ENCODE measurements at regions not wholly inside any gene's neighbourhood (a gene's known extent, or its start where the extent isn't known, plus 50 kb on each side); places are given as distances from the start of the nearest gene placed in this dataset.

DNA sequence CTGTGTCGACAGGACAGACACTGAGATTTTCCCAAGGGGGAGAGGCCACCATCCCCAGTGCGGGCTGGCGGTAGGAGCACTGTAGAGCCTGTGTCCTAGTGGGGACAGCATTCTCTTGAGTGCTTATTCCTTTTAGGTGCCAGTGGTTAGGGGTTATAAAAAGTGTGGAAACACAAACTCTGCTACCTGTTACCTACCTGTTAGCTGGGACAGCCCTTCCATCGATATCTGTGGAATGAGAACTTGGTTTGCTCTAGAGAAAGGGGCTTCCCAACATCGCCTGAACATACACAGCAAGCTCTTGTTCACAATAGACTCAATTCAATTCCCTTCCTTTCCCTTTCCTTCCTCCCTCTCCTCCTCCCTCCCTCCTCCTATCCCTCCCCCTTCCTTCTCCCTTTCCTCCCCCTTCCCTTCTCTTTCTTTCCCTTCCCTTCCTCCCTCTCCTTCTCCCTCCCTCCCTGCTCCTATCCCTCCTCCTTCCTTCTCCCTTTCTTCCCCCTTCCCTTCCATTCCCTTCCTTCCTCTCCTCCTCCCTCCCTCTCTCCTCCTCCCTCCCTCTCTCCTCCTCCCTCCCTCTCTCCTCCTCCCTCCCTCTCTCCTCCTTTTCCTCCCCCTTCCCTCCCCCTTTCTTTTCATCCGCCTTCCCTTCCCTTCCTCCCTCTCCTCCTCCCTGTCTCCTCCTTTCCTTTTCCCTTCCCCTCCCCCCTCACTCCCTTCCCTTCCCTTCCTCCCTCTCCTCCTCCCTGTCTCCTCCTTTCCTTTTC, 188.5 kb downstream of the URI1 start:
- no peak for DNase-seq

DNA sequence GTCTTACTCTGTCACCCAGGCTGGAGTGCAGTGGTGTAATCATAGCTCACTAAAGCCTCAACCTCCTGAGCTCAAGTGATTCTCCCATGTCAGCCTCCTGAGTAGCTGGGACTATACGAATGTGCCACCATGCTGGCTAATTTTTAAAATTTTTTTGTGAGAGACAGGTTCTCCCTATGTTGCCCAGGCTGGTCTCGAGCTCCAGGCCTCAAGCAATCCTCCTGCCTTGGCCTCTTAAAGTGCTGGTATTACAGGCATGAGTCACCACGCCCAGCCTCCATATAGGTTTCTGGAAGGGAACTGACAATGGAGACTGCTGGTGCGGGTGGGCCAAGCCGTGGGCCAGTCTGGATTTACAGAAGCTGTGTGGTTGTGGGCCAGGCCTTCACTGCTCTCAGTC, 189.2 kb downstream of the URI1 start:
- no peak for DNase-seq

DNA sequence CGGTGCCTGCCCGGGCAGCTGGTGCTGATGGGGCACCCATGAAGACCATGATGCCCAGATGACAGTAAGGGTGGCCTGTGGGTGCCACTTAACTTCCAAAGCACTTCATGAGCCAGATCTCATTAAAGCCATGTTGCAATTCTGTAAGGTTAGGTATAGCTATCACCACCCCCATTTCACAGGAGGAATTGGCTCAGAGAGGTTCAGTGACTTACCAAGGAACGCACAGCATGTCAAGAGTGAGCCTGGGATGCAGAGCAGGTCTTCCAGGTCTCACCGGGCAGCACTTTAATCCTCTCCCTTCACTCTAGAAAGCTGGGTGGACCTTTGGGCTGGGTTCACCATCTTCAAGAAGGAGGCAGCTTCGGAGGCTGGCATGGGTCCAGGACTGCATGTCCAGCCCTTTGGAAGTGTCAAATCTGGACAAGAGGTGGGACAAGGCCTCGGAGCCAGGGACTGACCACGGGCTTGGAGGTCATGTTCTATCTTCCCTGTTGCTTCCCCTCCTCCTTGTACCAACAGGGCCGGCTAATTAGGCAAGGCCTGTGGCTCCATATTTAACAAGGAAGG, 189.8 kb downstream of the URI1 start:
- no peak for DNase-seq

DNA sequence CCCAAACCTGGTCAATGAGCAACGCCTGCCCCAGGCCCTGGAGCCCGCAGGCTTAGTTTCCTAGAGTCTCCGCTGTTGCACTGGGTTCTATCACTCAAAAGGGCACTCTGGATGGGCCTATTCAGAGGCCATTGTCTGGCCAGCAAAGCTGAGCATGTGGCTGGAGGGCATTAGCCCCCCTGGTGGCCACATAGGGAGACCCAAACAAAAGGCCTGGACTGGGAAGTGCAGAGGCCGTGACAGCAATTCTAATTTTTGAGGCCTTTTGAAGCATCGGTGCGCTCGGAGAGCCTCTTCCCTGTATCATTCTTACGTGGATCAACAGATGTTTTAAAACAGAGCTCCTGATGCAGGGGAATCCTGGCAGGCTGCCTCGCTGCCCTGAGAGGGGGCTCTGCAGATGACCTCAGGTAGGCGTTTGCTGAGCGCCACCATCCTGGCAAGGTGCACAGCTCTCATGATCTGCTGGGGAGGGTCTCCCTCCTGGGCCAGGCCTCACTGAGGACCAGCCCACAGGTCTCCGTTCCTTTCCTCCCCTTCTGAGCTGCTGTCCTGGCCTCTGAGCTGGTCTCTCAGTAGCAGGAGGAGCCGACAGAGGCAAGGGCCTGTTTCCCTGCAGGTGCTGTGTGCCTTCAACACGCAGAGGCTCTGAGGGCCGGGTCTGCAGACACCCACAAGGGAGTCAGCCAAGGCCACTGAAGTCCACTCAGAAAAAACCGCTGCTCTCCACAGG, 190.5 kb downstream of the URI1 start:
- DNase-seq, result no peak

DNA sequence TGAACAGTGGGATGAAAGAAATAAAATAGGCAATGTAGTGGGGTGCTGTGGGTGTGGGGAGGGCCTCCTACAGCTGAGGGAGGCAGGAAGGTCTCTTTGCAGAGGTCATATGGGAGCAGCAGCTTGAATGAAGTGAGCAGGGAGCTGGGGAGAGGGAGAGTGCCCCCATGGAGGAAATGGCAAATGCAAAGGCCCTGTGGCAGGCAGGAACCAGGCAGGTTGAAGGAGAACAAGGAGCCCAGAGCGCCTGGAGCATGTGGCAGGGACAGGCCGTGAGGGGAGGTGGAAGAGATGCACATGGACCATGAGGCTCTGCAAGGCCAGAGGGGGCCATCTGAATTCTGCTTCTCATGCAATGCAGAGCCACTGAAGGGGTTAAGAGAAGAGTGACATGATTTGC, 191.8 kb downstream of the URI1 start:
- no peak for DNase-seq

DNA sequence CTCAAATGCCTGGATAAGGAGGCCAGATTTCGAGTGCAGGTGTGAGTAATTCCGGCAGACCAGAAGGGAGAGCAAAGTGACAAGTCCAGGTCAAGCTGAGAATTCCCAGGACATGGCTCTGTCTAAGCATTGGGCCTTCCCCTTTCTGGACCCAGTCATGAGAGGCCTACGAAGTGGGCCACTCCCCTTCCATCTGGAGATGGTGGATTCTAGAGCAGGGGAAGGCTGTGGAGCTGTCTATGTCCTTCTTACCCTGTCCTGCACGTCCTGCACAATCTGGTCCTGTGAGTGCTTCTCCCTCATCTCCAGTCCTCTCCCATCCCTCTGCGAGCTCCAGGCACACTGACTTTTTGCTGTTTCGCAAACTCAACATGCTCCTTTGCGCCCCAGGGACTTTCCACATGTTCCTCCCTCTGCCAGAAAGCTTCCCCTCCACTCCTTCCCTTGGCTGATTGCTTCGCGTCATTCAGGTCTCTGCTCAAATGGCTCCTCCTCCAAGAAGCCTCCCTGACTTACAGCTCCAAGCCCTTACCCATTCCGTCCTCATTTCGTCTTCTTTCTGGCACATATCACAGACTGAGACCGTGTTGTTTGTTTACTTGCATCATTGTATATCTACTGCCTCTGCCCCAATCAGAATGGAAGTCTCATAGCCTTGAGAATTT, 193.2 kb downstream of the URI1 start:
- no peak for DNase-seq

DNA sequence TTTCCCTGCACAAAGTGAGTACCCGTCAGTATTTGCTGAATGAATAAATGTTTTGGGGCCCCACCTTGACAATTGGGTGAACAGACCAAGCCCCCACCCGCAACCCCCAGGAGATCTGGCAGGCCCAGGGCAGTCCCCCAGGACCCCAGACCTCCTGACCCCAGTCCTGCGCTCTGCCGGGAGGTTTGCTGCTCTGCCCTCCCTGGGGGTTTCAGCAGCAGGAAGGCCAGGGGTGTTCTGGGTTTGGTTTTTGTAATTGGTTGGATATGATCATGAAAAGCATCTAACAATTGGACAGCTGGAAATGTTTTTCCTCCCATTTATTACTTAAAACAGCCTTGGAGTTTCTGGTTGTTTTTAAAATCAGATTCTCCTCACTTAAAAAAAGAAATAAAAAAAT, 193.8 kb downstream of the URI1 start:
- no peak for DNase-seq

DNA sequence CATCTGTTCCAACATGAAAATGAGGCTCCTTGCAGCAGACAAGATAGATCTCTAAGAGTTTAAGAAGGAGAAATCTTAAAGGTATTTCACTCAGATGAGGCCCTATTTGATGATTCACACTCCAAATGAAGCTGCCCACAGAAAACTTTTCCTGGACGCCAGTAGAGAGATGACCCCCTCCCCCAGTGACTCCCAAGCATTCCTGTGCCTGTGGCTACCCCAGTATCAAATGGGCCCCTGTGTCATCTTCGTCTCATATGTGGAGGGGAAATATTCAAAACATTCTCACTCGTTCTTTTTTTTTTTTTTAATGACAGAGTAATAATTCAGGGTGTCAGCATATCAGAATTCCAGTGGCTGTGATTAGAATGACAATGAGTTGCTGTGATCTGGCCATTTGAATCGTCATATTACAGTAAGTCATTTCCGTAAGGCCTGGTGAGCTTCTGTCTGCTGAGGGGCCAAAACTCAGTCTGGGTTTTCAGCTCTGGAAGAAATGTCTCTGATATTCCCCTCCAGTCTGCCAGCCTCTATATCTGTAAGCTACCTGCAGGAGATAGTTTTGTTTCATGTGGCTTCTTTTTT, 194.7 kb downstream of the URI1 start:
- no peak for DNase-seq

DNA sequence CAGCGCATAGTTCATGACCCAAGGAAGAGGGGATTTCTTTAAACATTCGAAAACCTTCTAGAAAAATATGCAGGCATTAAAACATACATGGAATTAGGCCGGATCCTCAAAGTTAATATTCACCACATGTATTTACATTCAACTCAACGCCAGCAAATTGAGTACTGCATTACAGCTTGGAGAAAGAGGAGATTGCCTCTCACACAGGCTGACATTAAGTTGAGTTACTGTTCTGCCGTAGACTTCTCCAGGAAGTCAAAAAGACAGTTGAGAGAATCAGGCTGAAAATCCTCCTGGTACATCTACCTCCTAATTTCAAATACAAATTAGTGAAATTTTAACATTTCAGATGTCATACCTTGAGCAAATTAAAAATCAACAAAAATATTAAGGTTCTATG, 195.7 kb downstream of the URI1 start:
- no peak for DNase-seq

DNA sequence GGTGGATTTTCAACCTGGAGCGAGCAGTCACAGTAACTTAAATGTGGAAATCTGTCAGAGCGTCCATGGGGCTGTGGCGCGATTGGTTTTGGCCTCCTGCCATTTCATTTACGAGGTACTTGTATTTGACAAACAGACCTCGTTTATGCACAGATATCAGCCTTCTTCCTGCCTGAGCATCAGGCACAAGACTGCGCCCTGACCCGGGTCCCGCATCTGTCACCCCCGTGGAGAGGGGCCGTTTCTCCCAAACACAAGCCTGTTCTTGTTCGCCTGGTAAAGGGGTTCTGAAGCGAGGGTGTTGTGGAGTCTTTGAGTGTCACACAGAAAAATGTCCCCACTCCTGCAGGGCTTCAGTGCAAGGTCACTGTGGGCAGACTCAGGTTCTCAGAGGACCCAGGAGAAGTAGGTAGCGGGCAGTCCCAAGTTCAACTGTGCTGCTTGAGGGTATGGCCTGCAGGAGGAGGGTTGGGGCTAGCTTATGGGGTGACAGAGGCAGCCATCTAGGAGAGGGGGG, 202.3 kb downstream of the URI1 start:
- peak; percentile 85 for DNase-seq

DNA sequence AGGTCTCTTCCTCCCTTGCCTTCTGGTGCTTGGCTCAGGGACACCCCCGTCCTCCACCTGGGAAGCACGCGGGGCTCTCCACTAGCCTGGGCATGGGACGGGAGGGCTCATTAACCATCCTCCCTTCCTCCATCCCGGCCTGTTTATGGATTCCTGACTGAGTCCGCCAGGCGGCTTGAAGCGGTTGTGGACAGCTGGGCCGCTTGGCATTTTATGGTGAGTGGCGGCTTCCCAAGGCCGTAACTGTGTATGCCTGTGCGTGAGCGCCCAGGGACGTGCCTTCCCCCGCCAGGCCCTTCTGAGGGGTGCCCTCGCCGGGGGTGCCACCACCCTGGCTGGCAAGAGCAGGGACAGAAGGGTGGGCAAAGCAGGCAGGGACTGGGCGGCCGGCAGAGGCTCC, 202.8 kb downstream of the URI1 start:
- no peak for DNase-seq

DNA sequence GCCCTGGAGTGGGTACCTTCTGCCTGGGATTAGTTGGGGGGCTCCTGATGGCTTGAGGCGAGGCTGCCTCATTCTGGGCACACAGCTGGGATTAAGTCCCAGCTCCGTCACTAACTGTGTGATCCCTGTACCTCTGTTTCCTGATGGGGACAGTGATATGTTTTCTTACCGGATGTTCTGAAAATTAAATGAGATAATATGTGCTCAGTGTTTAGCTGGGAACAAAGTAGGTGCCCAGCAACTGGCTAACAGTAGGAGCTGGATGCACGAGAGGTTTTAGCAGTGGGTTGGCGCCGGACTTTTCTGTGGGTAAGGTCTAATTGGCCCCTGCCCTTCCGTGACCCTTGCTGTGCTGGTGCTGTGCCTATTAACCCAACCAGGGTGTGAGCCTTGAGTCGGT, 203.4 kb downstream of the URI1 start:
- no peak for DNase-seq

DNA sequence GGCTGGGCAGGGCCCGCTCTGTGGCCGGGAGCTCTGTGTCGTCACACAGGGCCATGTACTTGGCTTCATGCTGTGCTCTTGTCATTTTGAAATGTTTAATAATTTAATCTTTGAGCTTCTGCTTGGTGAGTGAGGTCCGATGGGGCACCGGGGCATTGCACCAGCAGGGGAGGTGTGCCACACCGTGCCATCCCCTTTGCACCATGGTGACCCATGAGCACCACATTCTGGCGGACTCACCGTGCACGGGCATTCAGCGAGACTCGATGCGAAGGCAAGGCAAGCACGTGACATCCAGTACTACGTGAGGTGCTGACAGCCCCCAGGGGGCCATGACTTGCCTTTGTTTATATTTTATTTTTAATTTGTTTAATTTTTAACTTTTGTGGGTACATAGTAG, 204.3 kb downstream of the URI1 start:
- DNase-seq, result no peak

DNA sequence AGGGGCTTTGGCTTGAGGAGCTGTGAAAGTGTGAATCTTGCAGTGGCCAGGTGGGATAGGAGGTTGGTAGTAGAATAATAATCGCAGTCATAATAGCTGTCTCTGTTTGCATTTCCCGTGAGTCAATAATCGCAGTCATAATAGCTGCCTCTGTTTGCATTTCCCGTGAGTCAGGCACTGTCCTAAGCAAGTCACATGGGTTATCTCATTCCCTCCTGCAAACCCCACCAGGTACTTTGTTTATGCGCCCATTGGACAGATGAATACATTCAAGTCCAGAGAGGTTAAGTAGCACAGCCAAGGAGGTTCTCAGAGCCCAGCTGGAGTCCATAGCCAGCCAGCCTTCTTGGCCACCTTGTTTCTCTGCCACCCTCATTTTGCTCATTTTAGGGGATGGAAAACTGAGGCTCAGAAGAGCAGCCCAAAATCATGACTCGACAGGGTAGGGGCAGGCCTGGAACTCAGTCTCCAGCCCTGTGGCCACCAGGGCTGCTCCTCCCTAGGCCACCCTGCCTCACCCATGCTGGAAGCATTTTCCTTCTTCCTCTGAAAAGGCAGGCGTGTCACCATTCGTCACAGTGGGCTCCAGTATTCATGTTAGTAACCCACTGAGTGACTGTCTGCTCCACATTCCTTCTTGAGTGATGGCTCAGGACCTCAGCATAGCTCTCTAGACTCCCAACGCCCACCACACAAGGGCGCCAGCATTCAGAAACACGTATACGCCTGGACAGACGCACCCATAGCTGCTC, 206.2 kb downstream of the URI1 start:
- DNase-seq, result peak; percentile 11

DNA sequence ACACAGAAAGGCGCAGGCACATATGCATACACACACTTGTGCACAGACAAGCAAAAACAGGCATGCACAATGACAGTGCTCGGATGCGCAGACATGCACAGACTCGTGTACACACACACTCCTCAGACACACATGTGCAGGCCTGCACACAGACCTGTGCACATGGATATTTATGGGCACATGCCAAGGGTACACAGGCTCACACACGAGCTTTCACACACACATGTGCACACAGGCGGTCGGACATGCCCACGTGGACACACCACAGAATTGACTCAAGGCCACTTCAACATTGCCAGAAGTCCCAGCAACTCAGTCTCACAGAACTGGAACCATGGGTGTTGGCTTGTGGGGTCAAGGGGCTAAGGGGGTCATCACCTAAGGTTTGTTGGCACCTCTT, 206.8 kb downstream of the URI1 start:
- DNase-seq, result no peak

DNA sequence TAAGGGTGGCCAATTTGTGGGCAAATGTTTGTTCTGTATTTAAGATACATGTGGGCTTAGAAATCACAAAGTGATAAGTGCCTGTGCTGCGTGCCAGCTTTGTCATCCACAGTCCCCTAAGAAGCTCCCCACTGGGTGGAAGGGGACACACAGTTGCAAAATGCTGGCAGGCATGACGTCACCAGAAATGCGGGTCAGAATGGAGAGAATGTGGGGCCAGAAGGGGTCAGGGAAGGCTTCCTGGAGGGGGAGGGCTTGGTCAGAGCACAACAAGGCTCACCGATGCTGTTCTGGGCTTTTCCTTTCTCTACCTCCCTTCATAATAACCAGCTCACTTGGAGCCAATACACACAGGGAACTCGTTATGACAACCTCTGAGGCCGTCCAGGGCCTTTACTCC, 207.3 kb downstream of the URI1 start:
- DNase-seq, result no peak

DNA sequence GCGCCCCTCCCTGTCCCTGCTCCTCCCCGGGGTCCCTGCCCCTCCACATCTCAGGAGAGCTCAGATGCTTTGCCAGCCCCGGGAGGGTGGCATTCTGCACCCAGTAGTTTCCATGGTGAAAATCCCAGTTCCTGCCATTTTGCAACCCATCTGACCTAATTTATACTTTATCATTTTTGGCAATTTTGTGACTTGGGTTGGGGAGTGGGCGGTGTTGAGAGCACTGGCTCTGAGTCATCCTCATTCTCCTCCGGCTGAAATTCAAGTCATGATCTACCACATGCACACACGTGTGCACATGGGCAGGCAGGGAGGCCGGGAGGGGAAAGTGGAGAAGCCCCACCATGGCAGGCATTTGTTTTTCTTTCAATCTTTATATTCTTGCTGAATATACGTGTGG, 208.6 kb downstream of the URI1 start:
- DNase-seq, result no peak

DNA sequence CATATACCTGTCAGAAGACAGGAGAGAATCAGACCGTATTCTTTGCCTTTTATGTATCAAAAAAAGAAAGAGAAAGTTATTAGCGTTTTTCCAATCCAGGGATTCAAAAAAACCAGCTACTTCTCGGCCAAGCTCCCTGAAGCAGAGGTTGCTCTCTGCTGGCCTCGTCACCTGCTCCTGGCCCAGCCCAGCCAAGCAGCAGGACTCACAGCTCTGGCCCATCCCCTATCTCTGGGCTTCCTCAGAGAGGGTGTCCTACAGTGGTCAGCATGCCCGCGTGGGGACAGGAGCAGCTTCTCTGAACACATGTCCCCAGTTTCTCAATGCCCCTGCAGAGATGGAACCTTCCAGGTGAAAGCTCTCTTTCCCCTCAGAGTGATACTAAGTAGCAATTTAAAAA, 209.0 kb downstream of the URI1 start:
- no peak for DNase-seq

DNA sequence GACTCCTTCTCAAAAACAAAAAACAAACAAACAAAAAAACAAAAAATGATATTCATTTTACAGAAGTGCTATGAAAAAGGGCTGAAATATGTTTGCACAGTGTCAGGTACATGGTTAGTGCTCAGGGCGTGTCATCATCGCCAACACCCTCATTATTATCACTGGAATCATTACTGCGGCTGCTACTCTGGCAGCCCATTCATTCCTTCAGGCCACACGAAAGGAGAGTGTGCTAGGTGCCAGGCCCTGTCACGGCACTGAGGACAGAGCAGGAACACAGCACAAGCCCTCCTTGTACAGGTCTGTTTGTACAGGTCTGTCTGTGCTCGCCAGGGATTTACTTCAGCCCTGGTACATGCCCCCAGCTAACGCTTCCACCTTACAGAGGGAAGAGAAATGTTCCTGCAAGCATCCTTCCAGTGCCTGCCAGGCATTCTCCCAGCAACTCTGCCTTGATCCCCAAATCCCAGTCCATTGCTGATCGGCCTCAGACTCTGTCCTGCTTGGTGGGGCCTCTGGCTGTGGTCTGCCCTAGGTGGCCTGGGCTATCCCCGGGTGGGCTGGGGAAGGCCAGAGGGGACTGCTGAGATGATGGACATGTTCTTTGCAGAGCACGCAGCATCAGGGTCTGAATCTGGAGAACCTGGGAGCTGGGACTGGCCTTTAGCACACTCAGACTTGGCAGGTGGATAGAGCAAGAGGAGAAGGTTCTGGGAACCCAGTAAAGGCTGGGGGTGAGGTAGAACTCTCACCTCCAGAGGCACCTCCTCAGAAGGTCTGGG, 210.7 kb downstream of the URI1 start:
- DNase-seq, result no peak

DNA sequence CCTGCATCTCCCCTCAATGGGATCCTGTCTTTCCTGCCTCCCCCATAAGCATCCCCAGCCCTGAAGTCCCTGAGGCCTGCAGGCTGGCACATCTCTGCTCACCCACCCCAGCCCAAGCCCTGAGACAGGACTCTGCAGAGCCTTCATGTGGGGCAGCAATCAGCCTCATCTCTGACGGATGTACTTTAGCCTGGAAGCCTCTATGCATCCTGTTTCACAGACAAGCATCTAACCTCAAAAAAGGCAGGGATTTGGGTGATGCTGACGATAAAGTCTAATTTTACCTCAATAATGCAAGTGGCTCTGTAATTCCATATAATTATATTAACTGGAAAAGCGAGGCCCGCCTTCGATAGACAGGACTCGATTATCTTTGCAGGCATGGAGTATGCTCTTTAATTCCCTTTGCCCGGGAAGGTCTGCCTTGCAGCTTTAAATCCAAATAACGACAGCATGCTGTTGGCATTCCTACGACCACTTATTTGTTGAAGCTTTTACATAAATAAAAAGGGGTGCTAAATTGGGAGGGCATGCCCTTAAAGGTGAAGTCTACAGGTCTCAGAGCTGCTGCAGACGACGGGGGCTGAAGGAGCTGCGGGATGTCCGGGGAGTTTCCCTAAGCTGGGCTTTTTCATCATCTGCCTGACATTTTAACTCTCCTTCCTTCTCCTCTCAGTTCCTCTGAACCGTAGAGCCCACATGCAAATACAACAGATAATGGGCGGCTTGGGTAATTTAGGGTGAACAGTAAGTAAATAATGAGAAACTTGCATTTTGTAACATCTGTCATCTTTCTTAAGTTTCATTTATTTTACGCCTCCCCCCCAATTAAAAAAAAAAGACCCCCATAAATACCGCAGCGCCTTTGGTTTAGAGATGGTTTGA, 211.5 kb downstream of the URI1 start:
- DNase-seq, result no peak

DNA sequence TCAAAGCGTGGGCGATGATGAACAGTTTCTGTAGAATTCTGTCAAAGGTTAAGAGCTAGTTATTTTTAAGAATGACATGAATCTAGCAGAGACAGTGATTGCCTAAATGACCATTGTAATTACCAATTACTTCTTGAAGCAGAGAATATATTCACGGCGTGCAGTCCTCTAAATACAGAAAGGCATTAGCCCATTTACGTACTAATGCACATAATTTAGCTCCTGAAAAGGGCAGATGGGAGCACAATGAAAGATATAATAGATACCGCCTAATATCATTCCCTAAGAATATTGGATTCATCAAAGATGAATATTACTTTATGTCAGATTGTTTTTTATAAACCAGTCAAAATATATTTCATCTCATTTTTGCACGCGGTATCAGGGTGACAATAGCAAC, 212.4 kb downstream of the URI1 start:
- DNase-seq, result no peak
